ENCODE measurements at regions not wholly inside any gene's neighbourhood (a gene's known extent, or its start where the extent isn't known, plus 50 kb on each side); places are given as distances from the start of the nearest gene placed in this dataset.

DNA sequence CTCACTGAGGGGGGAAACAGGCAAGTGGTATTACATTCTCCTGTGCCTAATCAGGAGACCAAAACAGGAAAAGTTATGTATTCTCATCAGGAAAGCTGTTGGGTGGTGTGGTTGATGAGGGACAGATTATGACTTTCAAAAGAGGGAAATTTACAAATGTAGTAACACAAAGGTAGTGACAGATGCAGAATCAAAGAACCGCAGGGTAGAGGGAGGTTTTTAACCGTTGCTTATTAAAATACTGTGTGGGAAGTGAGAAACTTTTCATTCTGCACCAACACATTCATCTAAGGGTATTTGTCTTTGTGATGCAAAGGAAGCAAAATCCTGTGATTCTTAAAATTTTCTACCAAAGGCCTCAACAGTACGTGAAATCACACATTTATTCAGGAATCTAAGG is 288.2 kb upstream of the MAN1A1 start:
- Mint-ChIP-seq H3K36me3 (ENCODE audit: low read depth) (no peaks in the 10 kb centered on the region), H3K4me3 (no peak overlapping the region), H3K27ac (no peak overlapping the region), H3K9me3 (peaks cover 26% of the 10 kb centered on the region), H3K4me1 (no peaks in the 10 kb centered on the region), H3K27me3 (ENCODE audit: low read depth, poor library complexity) (no peaks in the 10 kb centered on the region)
- TF ChIP-seq, protein P1, sequence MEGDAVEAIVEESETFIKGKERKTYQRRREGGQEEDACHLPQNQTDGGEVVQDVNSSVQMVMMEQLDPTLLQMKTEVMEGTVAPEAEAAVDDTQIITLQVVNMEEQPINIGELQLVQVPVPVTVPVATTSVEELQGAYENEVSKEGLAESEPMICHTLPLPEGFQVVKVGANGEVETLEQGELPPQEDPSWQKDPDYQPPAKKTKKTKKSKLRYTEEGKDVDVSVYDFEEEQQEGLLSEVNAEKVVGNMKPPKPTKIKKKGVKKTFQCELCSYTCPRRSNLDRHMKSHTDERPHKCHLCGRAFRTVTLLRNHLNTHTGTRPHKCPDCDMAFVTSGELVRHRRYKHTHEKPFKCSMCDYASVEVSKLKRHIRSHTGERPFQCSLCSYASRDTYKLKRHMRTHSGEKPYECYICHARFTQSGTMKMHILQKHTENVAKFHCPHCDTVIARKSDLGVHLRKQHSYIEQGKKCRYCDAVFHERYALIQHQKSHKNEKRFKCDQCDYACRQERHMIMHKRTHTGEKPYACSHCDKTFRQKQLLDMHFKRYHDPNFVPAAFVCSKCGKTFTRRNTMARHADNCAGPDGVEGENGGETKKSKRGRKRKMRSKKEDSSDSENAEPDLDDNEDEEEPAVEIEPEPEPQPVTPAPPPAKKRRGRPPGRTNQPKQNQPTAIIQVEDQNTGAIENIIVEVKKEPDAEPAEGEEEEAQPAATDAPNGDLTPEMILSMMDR (IDR thresholded peaks at IDR 0.05) = no peak
- DNase-seq = no peak

DNA sequence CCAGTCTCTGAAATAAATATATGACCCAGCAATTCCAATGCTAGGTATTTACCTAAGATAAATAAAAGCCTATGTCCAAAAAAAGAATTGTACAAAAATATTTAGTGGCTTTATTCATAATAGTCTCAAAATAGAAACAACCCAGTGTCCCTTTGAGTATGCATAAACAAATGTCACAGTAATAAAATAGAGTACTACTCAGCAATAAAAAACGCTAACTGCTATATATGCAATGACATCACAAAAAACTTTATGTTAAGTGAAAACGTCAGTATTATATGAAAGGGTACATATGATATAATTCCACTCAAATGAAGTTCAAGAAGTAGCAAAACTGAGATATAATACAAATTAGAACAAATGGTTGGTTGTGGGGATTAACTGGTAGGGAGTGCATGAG is 286.5 kb upstream of the MAN1A1 start:
- DNase-seq = no peak
- Mint-ChIP-seq H3K9me3 (peaks cover 26% of the 10 kb centered on the region), H3K4me3 (no peak overlapping the region), H3K27me3 (ENCODE audit: low read depth, poor library complexity) (no peaks in the 10 kb centered on the region), H3K4me1 (no peaks in the 10 kb centered on the region), H3K36me3 (ENCODE audit: low read depth) (no peaks in the 10 kb centered on the region), H3K27ac (no peak overlapping the region)
- TF ChIP-seq, protein P1 (IDR thresholded peaks at IDR 0.05) = no peak

DNA sequence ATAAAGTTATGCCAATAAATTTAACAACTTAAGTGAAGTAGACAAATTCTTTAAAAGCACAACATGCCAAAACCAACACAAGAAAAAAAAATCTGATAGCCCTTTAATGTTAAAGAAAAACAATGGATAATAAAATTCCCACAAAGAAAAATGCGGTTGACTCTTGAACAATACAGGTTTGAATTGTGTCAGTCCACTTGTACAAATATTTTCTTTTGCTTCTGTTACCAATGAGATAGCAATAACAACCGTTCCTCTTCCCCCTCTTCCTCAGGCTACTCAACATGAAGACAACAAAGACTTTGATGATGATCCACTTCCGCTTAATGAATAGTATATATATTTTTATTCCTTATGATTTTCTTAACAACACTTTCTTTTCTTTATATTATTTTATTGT is 283.9 kb upstream of the MAN1A1 start:
- no peak for DNase-seq
- no peaks in the 10 kb centered on the region for H3K36me3 Mint-ChIP-seq (ENCODE audit: low read depth)
- no peaks in the 10 kb centered on the region for H3K27me3 Mint-ChIP-seq (ENCODE audit: low read depth, poor library complexity)
- no peak overlapping the region for H3K27ac Mint-ChIP-seq
- H3K9me3 Mint-ChIP-seq = peaks cover 26% of the 10 kb centered on the region
- peaks cover 10% of the 10 kb centered on the region for H3K4me1 Mint-ChIP-seq
- TF ChIP-seq, protein P1 (IDR thresholded peaks at IDR 0.05) = no peak
- no peak overlapping the region for H3K4me3 Mint-ChIP-seq

DNA sequence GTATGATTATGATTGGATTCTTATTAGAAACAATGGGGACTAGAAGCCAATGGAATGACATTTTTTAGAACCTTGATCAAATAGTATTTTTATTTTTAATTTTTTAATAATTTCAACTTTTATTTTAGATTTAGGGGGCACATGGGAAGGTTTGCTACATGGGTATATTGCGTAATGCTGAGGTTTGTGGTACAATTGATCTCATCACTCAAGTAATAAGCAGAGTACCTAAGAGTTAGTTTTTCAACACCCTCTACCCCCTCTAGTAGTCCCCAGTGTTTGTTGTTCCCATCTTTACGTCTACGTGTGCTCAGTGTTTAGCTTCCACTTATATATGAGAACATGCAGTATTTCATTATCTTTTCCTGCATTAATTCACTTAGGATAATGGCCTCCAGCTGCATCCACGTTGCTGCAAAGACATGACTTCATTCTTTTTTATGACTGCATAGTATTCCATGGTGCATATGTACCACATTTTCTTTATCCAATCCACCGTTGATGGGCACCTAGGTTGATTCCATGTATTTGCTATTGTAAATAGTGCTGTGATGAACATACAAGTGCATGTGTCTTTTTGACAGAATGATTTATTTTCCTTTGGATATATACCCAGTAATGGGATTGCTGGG is 281.1 kb upstream of the MAN1A1 start:
- DNase-seq = no peak
- Mint-ChIP-seq H3K4me1 (peaks cover 20% of the 10 kb centered on the region), H3K9me3 (peaks cover 27% of the 10 kb centered on the region), H3K27ac (no peak overlapping the region), H3K36me3 (ENCODE audit: low read depth) (no peaks in the 10 kb centered on the region), H3K4me3 (no peak overlapping the region), H3K27me3 (ENCODE audit: low read depth, poor library complexity) (no peaks in the 10 kb centered on the region)
- TF ChIP-seq, protein P1 (IDR thresholded peaks at IDR 0.05) = no peak

DNA sequence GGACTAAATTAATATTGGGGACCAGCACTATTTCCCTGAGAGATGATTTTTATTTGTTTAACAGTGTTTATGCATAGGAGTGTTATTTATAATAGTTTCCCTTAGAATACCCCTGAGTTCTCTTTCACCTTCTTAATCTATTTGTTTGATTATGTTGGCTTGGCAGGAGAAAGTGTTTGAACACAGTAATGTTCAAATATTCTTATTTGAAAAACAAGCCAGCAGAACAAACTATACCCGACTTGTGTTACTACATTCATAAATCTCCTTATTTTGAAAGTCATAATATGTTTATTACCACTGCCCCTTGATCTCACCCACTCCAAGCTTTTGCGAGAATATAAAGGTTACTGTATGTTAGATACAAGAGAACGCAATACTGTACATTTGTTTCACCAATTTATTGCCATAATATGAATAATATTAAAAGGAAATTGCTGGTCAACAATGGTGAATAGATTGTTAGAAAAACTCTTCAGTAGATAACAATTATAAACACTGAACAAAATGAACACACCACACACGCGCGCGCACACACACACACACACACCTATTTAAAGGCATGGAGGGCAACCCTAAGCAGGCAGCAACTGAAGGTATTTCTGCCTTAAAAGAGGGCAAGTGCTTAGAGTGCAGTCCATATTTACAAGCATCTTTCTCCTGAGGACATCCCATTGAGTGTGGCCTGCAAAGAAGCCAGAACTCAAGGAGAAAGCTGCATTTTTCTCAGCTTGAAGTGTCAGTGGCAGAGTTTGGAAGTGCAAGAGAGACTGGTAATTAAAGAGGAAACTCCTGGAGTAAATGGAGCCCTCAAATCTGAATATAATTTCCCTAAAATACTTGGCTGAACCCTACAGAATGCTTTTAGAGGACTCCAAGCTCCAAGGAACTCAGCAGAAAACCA is 279.4 kb upstream of the MAN1A1 start:
- Mint-ChIP-seq H3K27ac (no peak overlapping the region), H3K4me1 (peaks cover 22% of the 10 kb centered on the region), H3K36me3 (ENCODE audit: low read depth) (no peaks in the 10 kb centered on the region), H3K27me3 (ENCODE audit: low read depth, poor library complexity) (no peaks in the 10 kb centered on the region), H3K9me3 (peaks cover 12% of the 10 kb centered on the region), H3K4me3 (no peak overlapping the region)
- TF ChIP-seq, protein P1 (IDR thresholded peaks at IDR 0.05) = no peak
- no peak for DNase-seq
